ENCODE measurements at regions not wholly inside any gene's neighbourhood (a gene's known extent, or its start where the extent isn't known, plus 50 kb on each side); places are given as distances from the start of the nearest gene placed in this dataset.

DNA sequence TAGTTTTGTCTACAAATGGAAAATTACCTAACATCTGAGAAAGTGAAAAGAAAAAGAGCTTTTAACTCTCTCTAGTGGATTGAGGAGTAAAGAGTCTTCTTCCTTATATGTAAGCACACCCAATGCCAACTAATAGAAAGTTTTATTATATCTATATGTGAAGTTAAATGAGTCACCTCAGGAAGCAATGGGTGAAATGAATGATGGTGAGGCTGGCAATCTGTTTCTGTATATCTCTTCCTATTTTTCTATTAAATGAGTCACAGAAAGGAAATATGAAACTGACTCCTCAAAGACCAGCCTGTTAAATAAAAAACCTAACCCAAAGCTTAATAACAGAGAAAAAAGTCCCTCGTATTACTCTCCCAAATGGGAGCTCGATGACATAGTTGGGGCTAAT, 71.3 kb downstream of the OTOR start:
- no peak for DNase-seq
- Mint-ChIP-seq H3K9me3 (no peaks in the 10 kb centered on the region), H3K4me3 (no peak overlapping the region), H3K36me3 (ENCODE audit: low read depth) (no peaks in the 10 kb centered on the region), H3K27ac (no peak overlapping the region), H3K27me3 (peaks cover 70% of the 10 kb centered on the region), H3K4me1 (ENCODE audit: low read depth) (no peaks in the 10 kb centered on the region)
- Histone ChIP-seq H3K27me3 (ENCODE audit: control insufficient read depth in 1 of 2, insufficient read depth in 2 of 2, low read length in 2 of 2) (peaks cover 3 to 5% of the 10 kb centered on the region in 2 experiments), H3K9me3 (ENCODE audit: control insufficient read depth in 1 of 2, insufficient read depth in 1 of 2, low read length in 2 of 2) (no peaks in the 10 kb centered on the region), H3K4me3 (ENCODE audit: low read length) (no peak overlapping the region), H3K27ac (ENCODE audit: low read depth in 1 of 2, low read length in 2 of 2) (no peak overlapping the region), H3K36me3 (ENCODE audit: insufficient read depth, low read length) (no peaks in the 10 kb centered on the region), H3K4me1 (ENCODE audit: insufficient read depth, low read length) (no peaks in the 10 kb centered on the region)
- CTCF ChIA-PET: interaction anchor here (0.7 kb wide), 1 partner anchor 8 kb away, joined by 3 read pairs; no protein-coding TSS in a partner anchor
- intact Hi-C loops (cut with DNase I, micrococcal nuclease): no loop called here
- ATAC-seq (ENCODE audit: poor library complexity): no peak
- TF ChIP-seq, protein P1, sequence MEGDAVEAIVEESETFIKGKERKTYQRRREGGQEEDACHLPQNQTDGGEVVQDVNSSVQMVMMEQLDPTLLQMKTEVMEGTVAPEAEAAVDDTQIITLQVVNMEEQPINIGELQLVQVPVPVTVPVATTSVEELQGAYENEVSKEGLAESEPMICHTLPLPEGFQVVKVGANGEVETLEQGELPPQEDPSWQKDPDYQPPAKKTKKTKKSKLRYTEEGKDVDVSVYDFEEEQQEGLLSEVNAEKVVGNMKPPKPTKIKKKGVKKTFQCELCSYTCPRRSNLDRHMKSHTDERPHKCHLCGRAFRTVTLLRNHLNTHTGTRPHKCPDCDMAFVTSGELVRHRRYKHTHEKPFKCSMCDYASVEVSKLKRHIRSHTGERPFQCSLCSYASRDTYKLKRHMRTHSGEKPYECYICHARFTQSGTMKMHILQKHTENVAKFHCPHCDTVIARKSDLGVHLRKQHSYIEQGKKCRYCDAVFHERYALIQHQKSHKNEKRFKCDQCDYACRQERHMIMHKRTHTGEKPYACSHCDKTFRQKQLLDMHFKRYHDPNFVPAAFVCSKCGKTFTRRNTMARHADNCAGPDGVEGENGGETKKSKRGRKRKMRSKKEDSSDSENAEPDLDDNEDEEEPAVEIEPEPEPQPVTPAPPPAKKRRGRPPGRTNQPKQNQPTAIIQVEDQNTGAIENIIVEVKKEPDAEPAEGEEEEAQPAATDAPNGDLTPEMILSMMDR (IDR thresholded peaks at IDR 0.05): no peak
- POLR2A ChIA-PET: no interaction called here

DNA sequence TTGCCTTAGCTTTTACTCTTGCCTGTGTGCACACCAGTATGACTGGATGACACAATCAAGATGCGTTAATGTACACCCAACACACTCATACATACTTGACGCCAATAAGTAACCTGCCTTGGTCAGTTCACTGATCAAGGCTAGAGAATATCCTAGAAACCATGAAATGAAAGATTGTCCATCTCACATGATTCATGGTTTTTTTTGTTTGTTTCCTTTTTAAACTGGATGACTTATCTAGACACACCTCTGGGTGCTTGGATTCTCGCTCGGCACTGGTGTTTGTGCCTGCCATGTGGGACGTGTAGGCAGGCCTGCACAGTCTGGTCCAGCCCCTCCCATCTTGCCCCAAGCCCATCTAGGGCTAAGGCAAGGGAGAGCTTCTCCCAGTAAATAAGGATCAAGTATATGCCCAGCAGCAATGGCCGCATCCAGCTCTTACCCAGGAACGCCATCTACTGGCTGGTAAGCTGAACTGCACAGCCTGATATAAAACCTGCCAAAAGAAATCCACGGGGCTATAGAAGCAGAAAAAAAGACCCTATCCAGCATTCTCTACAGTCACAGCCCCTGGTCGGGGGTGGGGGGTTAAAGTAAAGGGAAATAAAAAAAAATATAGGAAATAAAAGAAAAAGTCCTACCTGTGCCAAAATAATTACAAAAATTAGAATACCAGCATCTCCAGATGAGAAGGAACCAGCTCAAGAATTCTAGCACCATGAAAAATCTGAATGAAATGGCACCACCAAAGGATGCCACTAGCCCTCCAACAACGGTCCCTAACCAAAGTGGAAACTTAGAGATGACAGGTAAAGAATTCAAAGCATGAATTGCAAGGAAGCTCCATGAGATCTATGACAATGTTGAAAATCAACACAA, 73.3 kb downstream of the OTOR start:
- peak in 4 of 14 experiments; percentile 18 to 56 (median 36) for DNase-seq
- TF ChIP-seq, protein P1 (IDR thresholded peaks at IDR 0.05): peak; percentile 78
- H3K36me3 ChIP-seq (ENCODE audit: insufficient read depth, low read length): no peaks in the 10 kb centered on the region

DNA sequence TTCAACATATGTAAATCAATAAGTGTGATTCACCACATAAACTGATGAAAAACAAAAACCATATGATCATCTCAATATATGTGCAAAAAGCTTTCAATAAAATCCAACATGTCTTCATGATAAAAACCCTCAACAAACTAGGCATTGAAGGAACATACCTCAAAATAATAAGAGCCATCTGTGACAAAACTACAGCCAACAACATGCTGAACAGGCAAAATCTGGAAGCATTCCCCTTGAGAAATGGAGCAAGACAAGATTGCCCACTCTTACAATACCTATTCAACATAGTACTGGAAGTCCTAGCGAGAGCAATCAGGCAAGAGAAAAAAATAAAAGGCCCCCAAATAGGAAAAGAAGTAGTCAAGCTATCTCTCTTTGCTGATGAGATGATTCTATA, 76.5 kb downstream of the OTOR start:
- TF ChIP-seq, protein P1 (IDR thresholded peaks at IDR 0.05): no peak
- no peaks in the 10 kb centered on the region for H3K27me3 ChIP-seq (ENCODE audit: control insufficient read depth in 1 of 2, insufficient read depth in 2 of 2, low read length in 2 of 2)

More for the DNA sequence above, 73.3 kb downstream of the OTOR start:
- H3K27me3 ChIP-seq (ENCODE audit: control insufficient read depth in 1 of 2, insufficient read depth in 2 of 2, low read length in 2 of 2): peaks cover 0 to 3% of the 10 kb centered on the region in 2 experiments
- H3K4me3 ChIP-seq (ENCODE audit: low read length): no peak overlapping the region
- intact Hi-C loops (cut with DNase I, micrococcal nuclease): no loop called here
- no peak overlapping the region for H3K27ac ChIP-seq (ENCODE audit: low read depth in 1 of 2, low read length in 2 of 2)
- ChIA-PET POLR2A (no interaction called here), CTCF (interaction anchor here (1.0 to 1.9 kb wide), 4 partner anchors 10 to 38 kb away, joined by 3 to 6 read pairs (median 4); no protein-coding TSS in a partner anchor)
- Mint-ChIP-seq H3K36me3 (ENCODE audit: low read depth) (no peaks in the 10 kb centered on the region), H3K9me3 (peaks cover 4% of the 10 kb centered on the region), H3K27ac (no peak overlapping the region), H3K4me1 (ENCODE audit: low read depth) (no peaks in the 10 kb centered on the region), H3K27me3 (peaks cover 58% of the 10 kb centered on the region), H3K4me3 (no peak overlapping the region)
- peak; percentile 60 for ATAC-seq (ENCODE audit: poor library complexity)
- H3K4me1 ChIP-seq (ENCODE audit: insufficient read depth, low read length): no peaks in the 10 kb centered on the region
- peaks cover 0 to 7% of the 10 kb centered on the region in 2 experiments for H3K9me3 ChIP-seq (ENCODE audit: control insufficient read depth in 1 of 2, insufficient read depth in 1 of 2, low read length in 2 of 2)

More for the DNA sequence above, 76.5 kb downstream of the OTOR start:
- CTCF ChIA-PET: no interaction called here
- Mint-ChIP-seq H3K9me3 (peaks cover 4% of the 10 kb centered on the region), H3K4me1 (ENCODE audit: low read depth) (no peaks in the 10 kb centered on the region), H3K4me3 (no peak overlapping the region), H3K36me3 (ENCODE audit: low read depth) (no peaks in the 10 kb centered on the region), H3K27ac (no peak overlapping the region), H3K27me3 (peaks cover 37% of the 10 kb centered on the region)
- H3K27ac ChIP-seq (ENCODE audit: low read depth in 1 of 2, low read length in 2 of 2): no peak overlapping the region
- no peaks in the 10 kb centered on the region for H3K4me1 ChIP-seq (ENCODE audit: insufficient read depth, low read length)
- no peak overlapping the region for H3K4me3 ChIP-seq (ENCODE audit: low read length)
- intact Hi-C loops (cut with DNase I, micrococcal nuclease): no loop called here
- ATAC-seq (ENCODE audit: poor library complexity) (no peak), DNase-seq (no peak)
- H3K36me3 ChIP-seq (ENCODE audit: insufficient read depth, low read length): no peaks in the 10 kb centered on the region
- POLR2A ChIA-PET: no interaction called here
- peaks cover 0 to 7% of the 10 kb centered on the region in 2 experiments for H3K9me3 ChIP-seq (ENCODE audit: control insufficient read depth in 1 of 2, insufficient read depth in 1 of 2, low read length in 2 of 2)

Measured in CD4-positive, alpha-beta T cell (primary cell).